Adrenal gland (tissue), 5 donors: ENCODE measurements at regions not wholly inside any gene's neighbourhood (a gene's known extent, or its start where the extent isn't known, plus 50 kb on each side); places are given as distances from the start of the nearest gene placed in this dataset.

Source experiments
- CTCF ChIP-seq, 6 experiments: fragments of 450-650 bp in 4 of 6; fragments of 200-600 bp in 2 of 6; sonication (generic) in 1 of 6; IDR thresholded peaks; 1 replicate in 5 of 6; 2 replicates in 1 of 6; pipeline versions ENCODE4 v1.5.1 to v1.8.0; 2016 to 2021; ENCODE audit warnings: antibody characterized with exemption in 6 of 6, mild to moderate bottlenecking in 2 of 6, moderate library complexity in 1 of 6
- POLR2A ChIP-seq, 2 donors: fragments of 450-650 bp; IDR thresholded peaks; one replicate each; pipeline ENCODE4 v1.6.1; 2017; ENCODE audit warnings: antibody characterized with exemption in 2 of 2, mild to moderate bottlenecking in 2 of 2, moderate library complexity in 1 of 2
- donor health status: DM: no; HTN: no; CAD: no.

- TF ChIP-seq POLR2A (IDR thresholded peaks at IDR 0.05) (no peak), CTCF (IDR thresholded peaks at IDR 0.05) (no peak)
Observed at GRCh38 chr13:112202966-112203365, 136.0 kb downstream of the SOX1 start.
